ENCODE measurements at regions not wholly inside any gene's neighbourhood (a gene's known extent, or its start where the extent isn't known, plus 50 kb on each side); places are given as distances from the start of the nearest gene placed in this dataset.

DNA sequence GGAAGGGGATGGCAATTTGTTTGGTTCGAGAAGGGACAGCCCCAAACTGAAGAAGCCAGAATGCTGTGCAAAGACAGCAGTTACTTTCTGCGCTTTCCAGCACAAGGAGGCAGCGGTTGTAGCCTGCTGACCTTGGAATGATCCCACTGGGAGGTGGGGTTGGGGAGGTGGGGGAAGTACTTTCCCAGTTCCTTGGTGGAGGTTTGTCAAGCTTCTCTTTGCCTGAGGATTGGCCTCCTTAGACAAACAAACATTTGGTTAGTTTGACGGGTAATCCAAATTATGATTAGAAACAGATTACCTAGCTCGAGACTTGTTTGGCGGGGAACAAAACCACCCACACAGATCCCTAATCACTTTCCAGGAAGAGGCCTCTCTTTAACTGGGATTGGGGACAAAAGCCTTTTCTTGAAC, 79.1 kb upstream of the EGLN3 start:
- TF ChIP-seq, protein P1, sequence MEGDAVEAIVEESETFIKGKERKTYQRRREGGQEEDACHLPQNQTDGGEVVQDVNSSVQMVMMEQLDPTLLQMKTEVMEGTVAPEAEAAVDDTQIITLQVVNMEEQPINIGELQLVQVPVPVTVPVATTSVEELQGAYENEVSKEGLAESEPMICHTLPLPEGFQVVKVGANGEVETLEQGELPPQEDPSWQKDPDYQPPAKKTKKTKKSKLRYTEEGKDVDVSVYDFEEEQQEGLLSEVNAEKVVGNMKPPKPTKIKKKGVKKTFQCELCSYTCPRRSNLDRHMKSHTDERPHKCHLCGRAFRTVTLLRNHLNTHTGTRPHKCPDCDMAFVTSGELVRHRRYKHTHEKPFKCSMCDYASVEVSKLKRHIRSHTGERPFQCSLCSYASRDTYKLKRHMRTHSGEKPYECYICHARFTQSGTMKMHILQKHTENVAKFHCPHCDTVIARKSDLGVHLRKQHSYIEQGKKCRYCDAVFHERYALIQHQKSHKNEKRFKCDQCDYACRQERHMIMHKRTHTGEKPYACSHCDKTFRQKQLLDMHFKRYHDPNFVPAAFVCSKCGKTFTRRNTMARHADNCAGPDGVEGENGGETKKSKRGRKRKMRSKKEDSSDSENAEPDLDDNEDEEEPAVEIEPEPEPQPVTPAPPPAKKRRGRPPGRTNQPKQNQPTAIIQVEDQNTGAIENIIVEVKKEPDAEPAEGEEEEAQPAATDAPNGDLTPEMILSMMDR (IDR thresholded peaks at IDR 0.05; ENCODE audit: low read depth, low read length), result no peak
- TF ChIP-seq EZH2phosphoT487 (IDR thresholded peaks at IDR 0.05; ENCODE audit: low read depth), result no peak
- Histone ChIP-seq H3K27me3 (ENCODE audit: low read depth, low read length) (no peaks in the 10 kb centered on the region), H3K36me3 (replicated peaks; ENCODE audit: low read depth, low read length) (no peaks in the 10 kb centered on the region), H3K4me2 (ENCODE audit: low read length) (no peak overlapping the region), H3K27ac (ENCODE audit: low read length) (no peak overlapping the region), H3K9ac (ENCODE audit: low read length) (no peak overlapping the region), H2AFZ (ENCODE audit: low read depth, low read length) (no peak overlapping the region), H4K20me1 (ENCODE audit: insufficient read depth, low read length) (no peaks in the 10 kb centered on the region), H3K9me3 (ENCODE audit: insufficient read depth, low read length) (no peaks in the 10 kb centered on the region), H3K4me1 (ENCODE audit: low read length) (no peaks in the 10 kb centered on the region), H3K4me3 (ENCODE audit: low read length) (no peak overlapping the region), H3K79me2 (ENCODE audit: low read length) (no peaks in the 10 kb centered on the region)

DNA sequence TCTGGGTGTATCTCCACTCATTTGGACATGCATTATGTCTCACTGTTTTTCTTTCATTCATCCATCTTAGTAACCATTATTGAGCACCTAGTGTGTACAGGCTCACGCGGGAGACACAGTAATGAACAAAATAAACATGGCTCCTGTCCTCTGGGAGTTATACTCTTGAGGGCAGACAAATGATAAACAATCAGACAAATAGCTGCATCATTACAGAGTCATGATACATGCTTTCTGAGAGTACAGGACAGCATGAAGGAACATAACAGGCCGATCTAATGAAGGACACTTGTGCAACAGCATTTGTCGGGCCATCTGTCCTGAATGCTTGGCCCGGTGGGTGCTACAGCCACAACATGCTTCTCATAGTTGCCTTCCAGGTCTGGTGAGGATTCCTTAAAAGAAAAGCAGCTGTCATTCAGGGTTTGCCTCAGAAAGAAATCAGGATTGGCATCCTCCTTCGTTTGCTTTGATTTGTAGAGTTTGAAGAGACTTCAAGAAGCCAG, 77.2 kb upstream of the EGLN3 start:
- Histone ChIP-seq H3K27ac (ENCODE audit: low read length) (no peak overlapping the region), H2AFZ (ENCODE audit: low read depth, low read length) (no peak overlapping the region), H3K27me3 (ENCODE audit: low read depth, low read length) (no peaks in the 10 kb centered on the region), H3K9ac (ENCODE audit: low read length) (no peak overlapping the region), H3K4me2 (ENCODE audit: low read length) (no peak overlapping the region), H3K36me3 (replicated peaks; ENCODE audit: low read depth, low read length) (no peaks in the 10 kb centered on the region), H3K9me3 (ENCODE audit: insufficient read depth, low read length) (no peaks in the 10 kb centered on the region), H3K4me3 (ENCODE audit: low read length) (no peak overlapping the region), H3K79me2 (ENCODE audit: low read length) (no peaks in the 10 kb centered on the region), H3K4me1 (ENCODE audit: low read length) (no peaks in the 10 kb centered on the region), H4K20me1 (ENCODE audit: insufficient read depth, low read length) (no peaks in the 10 kb centered on the region)
- no peak for TF ChIP-seq EZH2phosphoT487 (IDR thresholded peaks at IDR 0.05; ENCODE audit: low read depth)
- TF ChIP-seq, protein P1 (IDR thresholded peaks at IDR 0.05; ENCODE audit: low read depth, low read length), result no peak

- TF ChIP-seq, protein P1 (IDR thresholded peaks at IDR 0.05; ENCODE audit: low read depth, low read length), result no peak
- TF ChIP-seq EZH2phosphoT487 (IDR thresholded peaks at IDR 0.05; ENCODE audit: low read depth), result no peak
- Histone ChIP-seq H3K79me2 (ENCODE audit: low read length) (no peaks in the 10 kb centered on the region), H3K9ac (ENCODE audit: low read length) (no peak overlapping the region), H4K20me1 (ENCODE audit: insufficient read depth, low read length) (no peaks in the 10 kb centered on the region), H2AFZ (ENCODE audit: low read depth, low read length) (no peak overlapping the region), H3K36me3 (replicated peaks; ENCODE audit: low read depth, low read length) (no peaks in the 10 kb centered on the region), H3K27me3 (ENCODE audit: low read depth, low read length) (no peaks in the 10 kb centered on the region), H3K9me3 (ENCODE audit: insufficient read depth, low read length) (no peaks in the 10 kb centered on the region), H3K27ac (ENCODE audit: low read length) (no peak overlapping the region), H3K4me2 (ENCODE audit: low read length) (no peak overlapping the region), H3K4me3 (ENCODE audit: low read length) (no peak overlapping the region), H3K4me1 (ENCODE audit: low read length) (no peaks in the 10 kb centered on the region)
Observed at GRCh38 chr14:34027130-34027989, 76.5 kb upstream of the EGLN3 start.

GRCh38 chr14:34025325-34026017, 74.6 kb upstream of the EGLN3 start:
- no peaks in the 10 kb centered on the region for H3K9me3 ChIP-seq (ENCODE audit: insufficient read depth, low read length)
- no peaks in the 10 kb centered on the region for H3K27me3 ChIP-seq (ENCODE audit: low read depth, low read length)
- H4K20me1 ChIP-seq (ENCODE audit: insufficient read depth, low read length), result no peaks in the 10 kb centered on the region
- no peaks in the 10 kb centered on the region for H3K4me1 ChIP-seq (ENCODE audit: low read length)
- H3K27ac ChIP-seq (ENCODE audit: low read length), result no peak overlapping the region
- H3K4me3 ChIP-seq (ENCODE audit: low read length), result no peak overlapping the region
- no peak overlapping the region for H3K9ac ChIP-seq (ENCODE audit: low read length)
- H3K36me3 ChIP-seq (replicated peaks; ENCODE audit: low read depth, low read length), result no peaks in the 10 kb centered on the region
- TF ChIP-seq EZH2phosphoT487 (IDR thresholded peaks at IDR 0.05; ENCODE audit: low read depth), result no peak
- TF ChIP-seq, protein P1 (IDR thresholded peaks at IDR 0.05; ENCODE audit: low read depth, low read length), result no peak
- no peaks in the 10 kb centered on the region for H3K79me2 ChIP-seq (ENCODE audit: low read length)
- no peak overlapping the region for H3K4me2 ChIP-seq (ENCODE audit: low read length)
- H2AFZ ChIP-seq (ENCODE audit: low read depth, low read length), result no peak overlapping the region

Measured in OCI-LY3 (cell line).